HG02852 (cell line): ENCODE measurements at regions not wholly inside any gene's neighbourhood (a gene's known extent, or its start where the extent isn't known, plus 50 kb on each side); places are given as distances from the start of the nearest gene placed in this dataset.

Source experiments
- ATAC-seq: cut with Tn5 transposase; IDR thresholded peaks from one replicate; pipeline ENCODE4 v1.9.1; 2021; ENCODE audit warnings: mild to moderate bottlenecking, moderate library complexity; ENCODE audit not compliant: unreplicated experiment

GRCh38 chr2:122447237-122447636 is 691.8 kb downstream of the TSN start:
- no peak for ATAC-seq

- ATAC-seq = peak; percentile 61
These were observed 695.6 kb downstream of the TSN start for GRCh38 chr2:122451040-122451439.

- ATAC-seq = no peak
These were observed 696.2 kb downstream of the TSN start for GRCh38 chr2:122451697-122452096.

- ATAC-seq = no peak
These were observed 713.7 kb downstream of the TSN start for GRCh38 chr2:122469147-122469546.

GRCh38 chr2:122471753-122472152 is 716.3 kb downstream of the TSN start:
- no peak for ATAC-seq

GRCh38 chr2:122478117-122478516 is 722.7 kb downstream of the TSN start:
- ATAC-seq = no peak

GRCh38 chr2:122478771-122479170 is 723.3 kb downstream of the TSN start:
- no peak for ATAC-seq

GRCh38 chr2:122480501-122481243 is 725.2 kb downstream of the TSN start:
- no peak for ATAC-seq

GRCh38 chr2:122481244-122481622 is 725.8 kb downstream of the TSN start:
- no peak for ATAC-seq

GRCh38 chr2:122481717-122482116 is 726.3 kb downstream of the TSN start:
- ATAC-seq = no peak

GRCh38 chr2:122486086-122486485 is 730.6 kb downstream of the TSN start:
- ATAC-seq = no peak

GRCh38 chr2:122486705-122487415 is 731.4 kb downstream of the TSN start:
- no peak for ATAC-seq

GRCh38 chr2:122491011-122491410 is 735.6 kb downstream of the TSN start:
- no peak for ATAC-seq

- ATAC-seq = no peak
These were observed 745.1 kb downstream of the TSN start for GRCh38 chr2:122500316-122501105.

GRCh38 chr2:122506620-122507019 is 751.2 kb downstream of the TSN start:
- no peak for ATAC-seq

GRCh38 chr2:122507261-122507660 is 751.8 kb downstream of the TSN start:
- ATAC-seq = no peak

GRCh38 chr2:122512091-122512490 is 756.6 kb downstream of the TSN start:
- no peak for ATAC-seq

GRCh38 chr2:122514451-122514996 is 759.1 kb downstream of the TSN start:
- ATAC-seq = no peak

- ATAC-seq = no peak
These were observed 760.4 kb downstream of the TSN start for GRCh38 chr2:122515731-122516290.

GRCh38 chr2:122516775-122517174 is 761.3 kb downstream of the TSN start:
- no peak for ATAC-seq

GRCh38 chr2:122519366-122519765 is 763.9 kb downstream of the TSN start:
- no peak for ATAC-seq
